K562 (cell line): ENCODE measurements at regions not wholly inside any gene's neighbourhood (a gene's known extent, or its start where the extent isn't known, plus 50 kb on each side); places are given as distances from the start of the nearest gene placed in this dataset.
A peak's percentile ranks its signal among the peaks of the same experiment; 100 is the strongest.

Experiments
- ATAC-seq: fragments of 200-7000 bp; cut with Tn5 transposase; 3 replicates; pipeline ENCODE4 v1.9.1; 2020; ENCODE audit warnings: moderate library complexity
- BruUV-seq: library from RNA; stranded (reverse); fragments of 400-500 nt; replicated peaks from 2 replicates; lab custom pipeline; 2021; lab: Mats Ljungman, UMichigan
- CTCF ChIA-PET: fragments of 300-600 bp; formaldehyde crosslinking; extraction: SDS; loops from one replicate; lab custom pipeline; 2021; ENCODE audit warnings: low intra/inter-chr PET ratio; lab: Yijun Ruan, JAX
- POLR2A ChIA-PET: fragments of 300-600, 350-650 bp; sonication (Branson Sonifier 250); formaldehyde crosslinking; extraction: SDS; loops from one replicate; lab custom pipeline; 2021; ENCODE audit warnings: antibody characterized with exemption, inconsistent platforms; lab: Yijun Ruan, JAX
- DNase-seq, 4 experiments: peaks; one replicate each; pipeline versions ENCODE4 v3.0.0 to v3.0.0-alpha.2; 2011 to 2018; ENCODE audit warnings: low spot score in 3 of 4, mixed read lengths in 3 of 4; ENCODE audit errors: extremely low read depth in 1 of 4
- FAIRE-seq: peaks from 2 replicates; lab custom pipeline; 2011; peaks lifted over from hg19 to GRCh38; lab: Jason Lieb, UNC
- H2AFZ ChIP-seq: 2 replicates; pipeline ENCODE4 v1.6.0; 2011; ENCODE audit warnings: low read depth, low read length, control low read depth, inconsistent platforms
- H3K27ac ChIP-seq: fragments of 200-600 bp; 3 replicates; pipeline ENCODE4 v1.8.0; 2011; ENCODE audit warnings: low read depth, mild to moderate bottlenecking, control low read depth, inconsistent platforms, low read length, moderate library complexity, mixed read lengths; ENCODE audit errors: extremely low read depth
- H3K27me3 ChIP-seq, 2 experiments: fragments of 300-600 bp in 1 of 2; 2 replicates in 1 of 2; 3 replicates in 1 of 2; pipeline versions ENCODE4 v1.6.0 to v1.8.0; 2011; ENCODE audit warnings: inconsistent platforms in 2 of 2, low read length in 2 of 2, mild to moderate bottlenecking in 1 of 2, mixed read lengths in 1 of 2, moderate library complexity in 1 of 2; ENCODE audit not compliant: control insufficient read depth in 2 of 2, insufficient read depth in 2 of 2
- H3K36me3 ChIP-seq: fragments of 300-600 bp; 3 replicates; pipeline ENCODE4 v1.8.0; 2011; ENCODE audit warnings: mild to moderate bottlenecking, low read length, inconsistent platforms; ENCODE audit not compliant: control insufficient read depth, insufficient read depth
- H3K4me1 ChIP-seq, 2 experiments: fragments of 200-600 bp in 1 of 2; replicated peaks in 1 of 2; 2 replicates in 1 of 2; 3 replicates in 1 of 2; pipeline versions ENCODE4 v1.5.1 to v1.8.0; 2011; ENCODE audit warnings: inconsistent platforms in 2 of 2, low read length in 2 of 2, mild to moderate bottlenecking in 1 of 2, mixed read lengths in 1 of 2, moderate library complexity in 1 of 2; ENCODE audit not compliant: control insufficient read depth in 2 of 2, insufficient read depth in 2 of 2
- H3K4me2 ChIP-seq: 2 replicates; pipeline ENCODE4 v1.6.1; 2011; ENCODE audit warnings: low read length, control low read depth, inconsistent platforms, mixed read lengths; ENCODE audit not compliant: insufficient read depth
- H3K4me3 ChIP-seq: fragments of 200-600 bp; sonication (generic), shearing (Covaris generic); 2 replicates; pipeline ENCODE4 v1.5.1; 2016; ENCODE audit warnings: control low read depth, inconsistent platforms
- H3K79me2 ChIP-seq: fragments of 200-600 bp; 3 replicates; pipeline ENCODE4 v1.8.0; 2011; ENCODE audit warnings: low read length, inconsistent platforms; ENCODE audit not compliant: control insufficient read depth, insufficient read depth
- H3K9ac ChIP-seq, 2 experiments: 2 replicates each; pipeline versions ENCODE4 v1.6.0 to v1.6.1; 2011; ENCODE audit warnings: low read depth in 2 of 2, low read length in 2 of 2, control low read depth in 1 of 2, inconsistent platforms in 1 of 2, mild to moderate bottlenecking in 1 of 2, mixed read lengths in 1 of 2; ENCODE audit not compliant: insufficient read depth in 1 of 2
- H3K9me1 ChIP-seq: one replicate; pipeline ENCODE4 v1.6.0; 2011; ENCODE audit warnings: inconsistent platforms, mild to moderate bottlenecking, low read length, moderate library complexity; ENCODE audit not compliant: control insufficient read depth, insufficient read depth
- H3K9me3 ChIP-seq: replicated peaks from 2 replicates; pipeline ENCODE4 v1.5.1; 2011; ENCODE audit warnings: low read depth, low read length, inconsistent platforms; ENCODE audit not compliant: control insufficient read depth, insufficient read depth
- H4K20me1 ChIP-seq: replicated peaks from 2 replicates; pipeline ENCODE4 v1.6.1; 2011; ENCODE audit warnings: low read length, inconsistent platforms, mixed read lengths; ENCODE audit not compliant: control insufficient read depth, insufficient read depth
- NFIC ChIP-seq: fragments of 450-650 bp; IDR thresholded peaks from 2 replicates; pipeline ENCODE4 v1.6.1; 2017; ENCODE audit warnings: mild to moderate bottlenecking, inconsistent platforms
- NR2C1 ChIP-seq, 2 experiments: fragments of 450-650 bp; IDR thresholded peaks; 2 replicates each; pipeline ENCODE4 v1.6.1; 2017; ENCODE audit warnings: mild to moderate bottlenecking in 2 of 2, antibody characterized with exemption in 1 of 2, inconsistent platforms in 1 of 2, missing compliant biosample characterization in 1 of 2, missing genetic modification characterization in 1 of 2
- NR4A1 ChIP-seq, 2 experiments: fragments of 250-450 bp in 1 of 2; fragments of 450-650 bp in 1 of 2; sonication (Bioruptor Pico) in 1 of 2; IDR thresholded peaks; 2 replicates each; pipeline versions ENCODE4 v1.4.0 to v1.6.1; 2016 to 2020; ENCODE audit warnings: mild to moderate bottlenecking in 2 of 2, missing compliant biosample characterization in 1 of 2, missing genetic modification characterization in 1 of 2, moderate library complexity in 1 of 2
- PTRF ChIP-seq: fragments of 450-650 bp; IDR thresholded peaks from 2 replicates; pipeline ENCODE4 v1.6.1; 2016; ENCODE audit warnings: mild to moderate bottlenecking, missing genetic modification characterization, missing compliant biosample characterization
- PTTG1 ChIP-seq: fragments of 450-650 bp; IDR thresholded peaks from 2 replicates; pipeline ENCODE4 v1.6.1; 2016; ENCODE audit warnings: low read depth, mild to moderate bottlenecking, missing genetic modification characterization, missing compliant biosample characterization
- ZNF140 ChIP-seq: fragments of 250-450 bp; sonication (Bioruptor Pico); IDR thresholded peaks from 2 replicates; pipeline ENCODE4 v1.8.0; 2021; ENCODE audit warnings: moderate library complexity, mild to moderate bottlenecking, inconsistent platforms
- ZNF224 ChIP-seq: sonication (generic); formaldehyde crosslinking; IDR thresholded peaks from 2 replicates; pipeline ENCODE4 v1.8.0; 2022; ENCODE audit warnings: mild to moderate bottlenecking, missing genetic modification reagents
- ZNF589 ChIP-seq: fragments of 200-800 bp; sonication (Bioruptor generic); IDR thresholded peaks from 2 replicates; pipeline ENCODE4 v1.6.1; 2016; ENCODE audit warnings: low read depth, missing genetic modification characterization, missing compliant biosample characterization
- ZNF740 ChIP-seq, 3 experiments: fragments of 200-800 bp in 1 of 3; sonication (Bioruptor generic) in 1 of 3; sonication (generic) in 1 of 3; formaldehyde crosslinking in 1 of 3; IDR thresholded peaks; 2 replicates each; pipeline versions ENCODE4 v1.6.1 to v1.8.0; 2016 to 2022; ENCODE audit warnings: mild to moderate bottlenecking in 2 of 3, missing compliant biosample characterization in 2 of 3, missing genetic modification characterization in 2 of 3, missing genetic modification reagents in 1 of 3
- WGBS: fragments of 100-300 bp; shearing (Covaris generic); methylation state at CpG from one replicate; pipeline ENCODE4 v1.1.6; 2016; ENCODE audit warnings: low coverage, mixed read lengths; ENCODE audit not compliant: insufficient coverage; ENCODE audit errors: missing lambda C conversion rate; 5-methylcytosine and 5-hydroxymethylcytosine counted together
- in situ Hi-C: fragments of 300-500 bp; cut with MboI; formaldehyde crosslinking; loops from 4 replicates; pipeline ENCODE4 v1.15.0; 2018; ENCODE audit warnings: inconsistent platforms, mixed read lengths
- intact Hi-C: fragments of 100-400 bp; cut with micrococcal nuclease; formaldehyde crosslinking; loops from 2 replicates; pipeline ENCODE4 v1.14.2; 2022
- TF ChIP-seq, protein P1 (sequence below): fragments of 450-650 bp; IDR thresholded peaks from 2 replicates; pipeline ENCODE4 v1.6.1; 2017; ENCODE audit warnings: antibody characterized with exemption, mild to moderate bottlenecking
- TF ChIP-seq, protein P2 (sequence below): fragments of 450-650 bp; formaldehyde crosslinking; IDR thresholded peaks from 2 replicates; pipeline ENCODE4 v1.4.0; 2022; ENCODE audit warnings: missing genetic modification characterization

GRCh38 chr4:159006202-159006601, 96.7 kb upstream of the RAPGEF2 start:
- no peaks in the 10 kb centered on the region for H3K9me3 ChIP-seq
- H3K36me3 ChIP-seq, result no peaks in the 10 kb centered on the region
- H3K79me2 ChIP-seq, result no peaks in the 10 kb centered on the region
- H4K20me1 ChIP-seq, result no peaks in the 10 kb centered on the region
- peak overlapping the region; percentile 13; the same call in 1 of the 2 replicates for H3K4me2 ChIP-seq
- FAIRE-seq, result no peak
- H3K9ac ChIP-seq, result no peak overlapping the region
- ChIA-PET CTCF (no interaction called here), POLR2A (interaction anchor here (1.3 kb wide), 1 partner anchor 9 kb away, joined by 5 read pairs; no protein-coding TSS in a partner anchor)
- BruUV-seq, result no TSS peak
- no peak overlapping the region for H3K4me3 ChIP-seq
- H2AFZ ChIP-seq, result peak overlapping the region; percentile 66
- peaks cover 6 to 37% of the 10 kb centered on the region in 2 experiments; a peak in 4 of 5 replicates for H3K4me1 ChIP-seq
- peaks cover 4% of the 10 kb centered on the region for H3K9me1 ChIP-seq
- H3K27me3 ChIP-seq, result no peaks in the 10 kb centered on the region
- 69% methylated on average over 3 of the region's 3 CpGs for WGBS
- intact Hi-C loops, result loop anchor here (5.0 kb wide), 1 partner anchor 104 kb away; no protein-coding TSS in a partner anchor
- no peak for TF ChIP-seq ZNF224 (CRISPR knock-in tag)
- TF ChIP-seq NFIC, result no peak
- TF ChIP-seq, protein P1, sequence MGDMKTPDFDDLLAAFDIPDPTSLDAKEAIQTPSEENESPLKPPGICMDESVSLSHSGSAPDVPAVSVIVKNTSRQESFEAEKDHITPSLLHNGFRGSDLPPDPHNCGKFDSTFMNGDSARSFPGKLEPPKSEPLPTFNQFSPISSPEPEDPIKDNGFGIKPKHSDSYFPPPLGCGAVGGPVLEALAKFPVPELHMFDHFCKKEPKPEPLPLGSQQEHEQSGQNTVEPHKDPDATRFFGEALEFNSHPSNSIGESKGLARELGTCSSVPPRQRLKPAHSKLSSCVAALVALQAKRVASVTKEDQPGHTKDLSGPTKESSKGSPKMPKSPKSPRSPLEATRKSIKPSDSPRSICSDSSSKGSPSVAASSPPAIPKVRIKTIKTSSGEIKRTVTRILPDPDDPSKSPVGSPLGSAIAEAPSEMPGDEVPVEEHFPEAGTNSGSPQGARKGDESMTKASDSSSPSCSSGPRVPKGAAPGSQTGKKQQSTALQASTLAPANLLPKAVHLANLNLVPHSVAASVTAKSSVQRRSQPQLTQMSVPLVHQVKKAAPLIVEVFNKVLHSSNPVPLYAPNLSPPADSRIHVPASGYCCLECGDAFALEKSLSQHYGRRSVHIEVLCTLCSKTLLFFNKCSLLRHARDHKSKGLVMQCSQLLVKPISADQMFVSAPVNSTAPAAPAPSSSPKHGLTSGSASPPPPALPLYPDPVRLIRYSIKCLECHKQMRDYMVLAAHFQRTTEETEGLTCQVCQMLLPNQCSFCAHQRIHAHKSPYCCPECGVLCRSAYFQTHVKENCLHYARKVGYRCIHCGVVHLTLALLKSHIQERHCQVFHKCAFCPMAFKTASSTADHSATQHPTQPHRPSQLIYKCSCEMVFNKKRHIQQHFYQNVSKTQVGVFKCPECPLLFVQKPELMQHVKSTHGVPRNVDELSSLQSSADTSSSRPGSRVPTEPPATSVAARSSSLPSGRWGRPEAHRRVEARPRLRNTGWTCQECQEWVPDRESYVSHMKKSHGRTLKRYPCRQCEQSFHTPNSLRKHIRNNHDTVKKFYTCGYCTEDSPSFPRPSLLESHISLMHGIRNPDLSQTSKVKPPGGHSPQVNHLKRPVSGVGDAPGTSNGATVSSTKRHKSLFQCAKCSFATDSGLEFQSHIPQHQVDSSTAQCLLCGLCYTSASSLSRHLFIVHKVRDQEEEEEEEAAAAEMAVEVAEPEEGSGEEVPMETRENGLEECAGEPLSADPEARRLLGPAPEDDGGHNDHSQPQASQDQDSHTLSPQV, result peak; percentile 78
- TF ChIP-seq ZNF589 (CRISPR knock-in tag), result 0 out of 2 replicates have a peak, but pooled peaks have one; percentile 27
- TF ChIP-seq PTTG1, result peak; percentile 60; the same call in 1 of the 2 replicates
- peak; percentile 37; the same call in 1 of the 2 replicates for TF ChIP-seq PTRF (tag)
- TF ChIP-seq NR4A1 (CRISPR knock-in tag; IDR thresholded peaks at IDR 0.05), result no peak
- 0 out of 2 replicates have a peak, but pooled peaks have one; percentile 21 for TF ChIP-seq NR4A1 (tag; IDR thresholded peaks at IDR 0.05)
- no peak for TF ChIP-seq ZNF740 (CRISPR knock-in tag; IDR thresholded peaks at IDR 0.05)
- peak in 1 of 2 experiments; percentile 50; a peak in 1 of 4 replicates for TF ChIP-seq ZNF740 (tag; IDR thresholded peaks at IDR 0.05)
- no peak for TF ChIP-seq NR2C1 (IDR thresholded peaks at IDR 0.05)
- TF ChIP-seq NR2C1 (tag; IDR thresholded peaks at IDR 0.05), result peak; percentile 34; the same call in 1 of the 2 replicates
- TF ChIP-seq, protein P2, sequence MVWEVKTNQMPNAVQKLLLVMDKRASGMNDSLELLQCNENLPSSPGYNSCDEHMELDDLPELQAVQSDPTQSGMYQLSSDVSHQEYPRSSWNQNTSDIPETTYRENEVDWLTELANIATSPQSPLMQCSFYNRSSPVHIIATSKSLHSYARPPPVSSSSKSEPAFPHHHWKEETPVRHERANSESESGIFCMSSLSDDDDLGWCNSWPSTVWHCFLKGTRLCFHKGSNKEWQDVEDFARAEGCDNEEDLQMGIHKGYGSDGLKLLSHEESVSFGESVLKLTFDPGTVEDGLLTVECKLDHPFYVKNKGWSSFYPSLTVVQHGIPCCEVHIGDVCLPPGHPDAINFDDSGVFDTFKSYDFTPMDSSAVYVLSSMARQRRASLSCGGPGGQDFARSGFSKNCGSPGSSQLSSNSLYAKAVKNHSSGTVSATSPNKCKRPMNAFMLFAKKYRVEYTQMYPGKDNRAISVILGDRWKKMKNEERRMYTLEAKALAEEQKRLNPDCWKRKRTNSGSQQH, result no peak
- TF ChIP-seq ZNF140 (CRISPR knock-in tag), result no peak
- TF ChIP-seq, all 486 proteins: peak for 7
- in situ Hi-C loops, result no loop called here
- H3K27ac ChIP-seq, result no peak overlapping the region
- DNase-seq (no peak), ATAC-seq (no peak)
